IMR-90 (cell line): ENCODE measurements at regions not wholly inside any gene's neighbourhood (a gene's known extent, or its start where the extent isn't known, plus 50 kb on each side); places are given as distances from the start of the nearest gene placed in this dataset.
"Not testable (repeated sequence)": the region's sequence is repeated elsewhere in the genome, so short reads cannot be mapped to it uniquely, and the experiment has no call there.

ENCODE experiments used
- TF ChIP-seq, protein P1 (sequence below): conservative IDR thresholded peaks from 2 replicates; pipeline ENCODE4 v1.5.1; 2012; ENCODE audit warnings: mild to moderate bottlenecking, low read depth, low read length, improper control_type of control experiment
- TF ChIP-seq, protein P2 (sequence below): fragments of 150-350 bp; IDR thresholded peaks from 2 replicates; pipeline ENCODE4 v1.6.1; 2017; ENCODE audit warnings: mild to moderate bottlenecking, antibody characterized with exemption, low read length, low read depth

DNA sequence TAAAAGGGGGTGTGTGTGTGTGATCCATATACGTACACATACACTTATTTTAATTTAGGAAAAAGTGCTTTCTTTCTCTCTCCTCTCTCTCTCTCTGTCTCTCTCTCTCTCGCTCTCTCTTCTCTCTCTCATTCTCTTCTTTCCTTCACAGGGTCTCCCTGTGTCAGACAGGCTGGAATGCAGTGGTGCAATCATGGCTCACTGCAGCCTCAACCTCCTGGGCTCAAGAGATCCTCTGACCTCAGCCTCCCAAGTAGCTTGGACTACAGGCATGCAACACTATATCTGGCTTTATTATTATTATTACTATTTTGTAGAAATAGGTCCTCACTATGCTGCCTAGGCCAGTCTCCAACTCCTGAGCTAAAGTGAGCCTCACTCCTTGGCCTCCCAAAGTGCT, 51.6 kb upstream of the UNC93A start:
- TF ChIP-seq, protein P1, sequence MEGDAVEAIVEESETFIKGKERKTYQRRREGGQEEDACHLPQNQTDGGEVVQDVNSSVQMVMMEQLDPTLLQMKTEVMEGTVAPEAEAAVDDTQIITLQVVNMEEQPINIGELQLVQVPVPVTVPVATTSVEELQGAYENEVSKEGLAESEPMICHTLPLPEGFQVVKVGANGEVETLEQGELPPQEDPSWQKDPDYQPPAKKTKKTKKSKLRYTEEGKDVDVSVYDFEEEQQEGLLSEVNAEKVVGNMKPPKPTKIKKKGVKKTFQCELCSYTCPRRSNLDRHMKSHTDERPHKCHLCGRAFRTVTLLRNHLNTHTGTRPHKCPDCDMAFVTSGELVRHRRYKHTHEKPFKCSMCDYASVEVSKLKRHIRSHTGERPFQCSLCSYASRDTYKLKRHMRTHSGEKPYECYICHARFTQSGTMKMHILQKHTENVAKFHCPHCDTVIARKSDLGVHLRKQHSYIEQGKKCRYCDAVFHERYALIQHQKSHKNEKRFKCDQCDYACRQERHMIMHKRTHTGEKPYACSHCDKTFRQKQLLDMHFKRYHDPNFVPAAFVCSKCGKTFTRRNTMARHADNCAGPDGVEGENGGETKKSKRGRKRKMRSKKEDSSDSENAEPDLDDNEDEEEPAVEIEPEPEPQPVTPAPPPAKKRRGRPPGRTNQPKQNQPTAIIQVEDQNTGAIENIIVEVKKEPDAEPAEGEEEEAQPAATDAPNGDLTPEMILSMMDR = not testable (repeated sequence)
- TF ChIP-seq, protein P2, sequence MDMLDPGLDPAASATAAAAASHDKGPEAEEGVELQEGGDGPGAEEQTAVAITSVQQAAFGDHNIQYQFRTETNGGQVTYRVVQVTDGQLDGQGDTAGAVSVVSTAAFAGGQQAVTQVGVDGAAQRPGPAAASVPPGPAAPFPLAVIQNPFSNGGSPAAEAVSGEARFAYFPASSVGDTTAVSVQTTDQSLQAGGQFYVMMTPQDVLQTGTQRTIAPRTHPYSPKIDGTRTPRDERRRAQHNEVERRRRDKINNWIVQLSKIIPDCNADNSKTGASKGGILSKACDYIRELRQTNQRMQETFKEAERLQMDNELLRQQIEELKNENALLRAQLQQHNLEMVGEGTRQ = not testable (repeated sequence)
